GM21723 (cell line): ENCODE measurements at regions not wholly inside any gene's neighbourhood (a gene's known extent, or its start where the extent isn't known, plus 50 kb on each side); places are given as distances from the start of the nearest gene placed in this dataset.

Source experiments
- ATAC-seq: cut with Tn5 transposase; IDR thresholded peaks from one replicate; pipeline ENCODE4 v1.9.1; 2021; ENCODE audit warnings: mild to moderate bottlenecking, moderate library complexity; ENCODE audit not compliant: unreplicated experiment

- no peak for ATAC-seq
Measured at GRCh38 chr2:109070290-109070689, 58.7 kb upstream of the SH3RF3 start.

GRCh38 chr2:109069331-109070194 is 59.4 kb upstream of the SH3RF3 start:
- ATAC-seq: no peak

- ATAC-seq: no peak
Measured at GRCh38 chr2:109068811-109069210, 60.2 kb upstream of the SH3RF3 start.

GRCh38 chr2:109067631-109068125 is 61.3 kb upstream of the SH3RF3 start:
- ATAC-seq: no peak

- no peak for ATAC-seq
Measured at GRCh38 chr2:109066917-109067597, 61.9 kb upstream of the SH3RF3 start.

GRCh38 chr2:109066501-109066900 is 62.5 kb upstream of the SH3RF3 start:
- ATAC-seq: no peak

GRCh38 chr2:109065391-109065734 is 63.6 kb upstream of the SH3RF3 start:
- ATAC-seq: no peak

- no peak for ATAC-seq
Measured at GRCh38 chr2:109064660-109065390, 64.2 kb upstream of the SH3RF3 start.

- no peak for ATAC-seq
Measured at GRCh38 chr2:109062859-109063700, 65.9 kb upstream of the SH3RF3 start.

GRCh38 chr2:109062145-109062858 is 66.7 kb upstream of the SH3RF3 start:
- ATAC-seq: no peak

GRCh38 chr2:109061736-109062135 is 67.3 kb upstream of the SH3RF3 start:
- no peak for ATAC-seq

- ATAC-seq: no peak
Measured at GRCh38 chr2:109060496-109060895, 68.5 kb upstream of the SH3RF3 start.

- ATAC-seq: no peak
Measured at GRCh38 chr2:109059474-109060165, 69.4 kb upstream of the SH3RF3 start.

GRCh38 chr2:109058802-109059201 is 69.8 kb upstream of the EDAR start:
- no peak for ATAC-seq

GRCh38 chr2:109058191-109058632 is 69.2 kb upstream of the EDAR start:
- no peak for ATAC-seq

- ATAC-seq: no peak
Measured at GRCh38 chr2:109057686-109058085, 68.7 kb upstream of the EDAR start.

GRCh38 chr2:109055435-109055834 is 66.4 kb upstream of the EDAR start:
- ATAC-seq: no peak

- no peak for ATAC-seq
Measured at GRCh38 chr2:109054865-109055264, 65.8 kb upstream of the EDAR start.

- ATAC-seq: no peak
Measured at GRCh38 chr2:109053716-109054115, 64.7 kb upstream of the EDAR start.
